OCI-LY7 (cell line): ENCODE measurements at regions not wholly inside any gene's neighbourhood (a gene's known extent, or its start where the extent isn't known, plus 50 kb on each side); places are given as distances from the start of the nearest gene placed in this dataset.

Experiments
- EZH2phosphoT487 ChIP-seq: fragments of 200-600 bp; sonication (generic); IDR thresholded peaks from 2 replicates; pipeline ENCODE4 v1.6.1; 2018; ENCODE audit warnings: low read depth, borderline replicate concordance, mild to moderate bottlenecking, mixed run types, antibody characterized with exemption, low read length, moderate library complexity, mixed read lengths
- TF ChIP-seq, protein P1 (sequence below): fragments of 200-600 bp; sonication (generic); conservative IDR thresholded peaks from 2 replicates; pipeline ENCODE4 v1.5.1; 2014; ENCODE audit warnings: mild to moderate bottlenecking, antibody characterized with exemption, low read length, moderate library complexity, mixed read lengths

DNA sequence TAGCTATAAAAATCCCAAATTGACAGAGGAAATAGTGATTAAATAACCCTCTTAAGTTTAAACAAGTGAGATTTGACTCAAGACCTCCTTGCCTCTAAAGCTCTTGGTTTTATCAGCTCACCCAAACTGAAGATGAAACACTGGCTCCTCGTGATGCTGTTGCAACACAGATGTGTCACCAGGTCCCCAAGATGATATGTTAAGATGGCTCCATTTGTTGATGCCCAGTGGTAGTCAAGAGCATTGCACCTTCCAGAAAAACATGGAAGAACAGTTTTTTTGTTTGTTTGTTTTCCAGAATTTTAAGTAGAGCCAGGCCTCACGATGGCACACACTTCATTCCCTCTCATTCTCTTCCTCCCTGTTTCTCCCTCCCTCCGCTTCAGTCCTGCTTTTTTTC is 399.8 kb downstream of the TXNL1 start:
- TF ChIP-seq, protein P1, sequence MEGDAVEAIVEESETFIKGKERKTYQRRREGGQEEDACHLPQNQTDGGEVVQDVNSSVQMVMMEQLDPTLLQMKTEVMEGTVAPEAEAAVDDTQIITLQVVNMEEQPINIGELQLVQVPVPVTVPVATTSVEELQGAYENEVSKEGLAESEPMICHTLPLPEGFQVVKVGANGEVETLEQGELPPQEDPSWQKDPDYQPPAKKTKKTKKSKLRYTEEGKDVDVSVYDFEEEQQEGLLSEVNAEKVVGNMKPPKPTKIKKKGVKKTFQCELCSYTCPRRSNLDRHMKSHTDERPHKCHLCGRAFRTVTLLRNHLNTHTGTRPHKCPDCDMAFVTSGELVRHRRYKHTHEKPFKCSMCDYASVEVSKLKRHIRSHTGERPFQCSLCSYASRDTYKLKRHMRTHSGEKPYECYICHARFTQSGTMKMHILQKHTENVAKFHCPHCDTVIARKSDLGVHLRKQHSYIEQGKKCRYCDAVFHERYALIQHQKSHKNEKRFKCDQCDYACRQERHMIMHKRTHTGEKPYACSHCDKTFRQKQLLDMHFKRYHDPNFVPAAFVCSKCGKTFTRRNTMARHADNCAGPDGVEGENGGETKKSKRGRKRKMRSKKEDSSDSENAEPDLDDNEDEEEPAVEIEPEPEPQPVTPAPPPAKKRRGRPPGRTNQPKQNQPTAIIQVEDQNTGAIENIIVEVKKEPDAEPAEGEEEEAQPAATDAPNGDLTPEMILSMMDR: no peak
- no peak for TF ChIP-seq EZH2phosphoT487
